ENCODE measurements at regions not wholly inside any gene's neighbourhood (a gene's known extent, or its start where the extent isn't known, plus 50 kb on each side); places are given as distances from the start of the nearest gene placed in this dataset.
A peak's percentile ranks its signal among the peaks of the same experiment; 100 is the strongest.

GRCh38 chr2:2524348-2524941, 193.4 kb upstream of the MYT1L start:
- Histone ChIP-seq H3K27me3 (no peaks in the 10 kb centered on the region), H3K27ac (peak overlapping the region in 1 of 4 donors; percentile 18), H3K36me3 (no peaks in the 10 kb centered on the region), H3K4me1 (peaks cover 0 to 22% (median 16%) of the 10 kb centered on the region in 4 donors), H3K4me3 (no peak overlapping the region), H3K9me3 (no peaks in the 10 kb centered on the region)
- intact Hi-C loops (cut with DNase I), result no loop called here
- TF ChIP-seq EP300 (IDR thresholded peaks at IDR 0.05) (no peak), POLR2A (IDR thresholded peaks at IDR 0.05) (no peak), POLR2AphosphoS5 (IDR thresholded peaks at IDR 0.05) (no peak)
- TF ChIP-seq, protein P1, sequence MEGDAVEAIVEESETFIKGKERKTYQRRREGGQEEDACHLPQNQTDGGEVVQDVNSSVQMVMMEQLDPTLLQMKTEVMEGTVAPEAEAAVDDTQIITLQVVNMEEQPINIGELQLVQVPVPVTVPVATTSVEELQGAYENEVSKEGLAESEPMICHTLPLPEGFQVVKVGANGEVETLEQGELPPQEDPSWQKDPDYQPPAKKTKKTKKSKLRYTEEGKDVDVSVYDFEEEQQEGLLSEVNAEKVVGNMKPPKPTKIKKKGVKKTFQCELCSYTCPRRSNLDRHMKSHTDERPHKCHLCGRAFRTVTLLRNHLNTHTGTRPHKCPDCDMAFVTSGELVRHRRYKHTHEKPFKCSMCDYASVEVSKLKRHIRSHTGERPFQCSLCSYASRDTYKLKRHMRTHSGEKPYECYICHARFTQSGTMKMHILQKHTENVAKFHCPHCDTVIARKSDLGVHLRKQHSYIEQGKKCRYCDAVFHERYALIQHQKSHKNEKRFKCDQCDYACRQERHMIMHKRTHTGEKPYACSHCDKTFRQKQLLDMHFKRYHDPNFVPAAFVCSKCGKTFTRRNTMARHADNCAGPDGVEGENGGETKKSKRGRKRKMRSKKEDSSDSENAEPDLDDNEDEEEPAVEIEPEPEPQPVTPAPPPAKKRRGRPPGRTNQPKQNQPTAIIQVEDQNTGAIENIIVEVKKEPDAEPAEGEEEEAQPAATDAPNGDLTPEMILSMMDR (IDR thresholded peaks at IDR 0.05), result no peak
- WGBS, 2 donors, result 80 to 82% methylated on average over 12 of the region's 12 CpGs
- DNase-seq, result peak; percentile 45

GRCh38 chr2:2523461-2524347, 192.6 kb upstream of the MYT1L start:
- WGBS, 2 donors, result 49 to 62% methylated on average over 7 of the region's 7 CpGs
- no peaks in the 10 kb centered on the region for H3K36me3 ChIP-seq
- H3K4me1 ChIP-seq, result peaks cover 0 to 22% (median 16%) of the 10 kb centered on the region in 4 donors
- no peak overlapping the region for H3K4me3 ChIP-seq
- no peaks in the 10 kb centered on the region for H3K9me3 ChIP-seq
- TF ChIP-seq, protein P1 (IDR thresholded peaks at IDR 0.05), result no peak
- TF ChIP-seq POLR2AphosphoS5 (IDR thresholded peaks at IDR 0.05) (no peak), POLR2A (IDR thresholded peaks at IDR 0.05) (no peak), EP300 (IDR thresholded peaks at IDR 0.05) (no peak)
- no peaks in the 10 kb centered on the region for H3K27me3 ChIP-seq
- peak overlapping the region in 2 of 4 donors; percentile 35 to 55 for H3K27ac ChIP-seq
- peak; percentile 43 for DNase-seq
- intact Hi-C loops (cut with DNase I), result no loop called here

- TF ChIP-seq POLR2AphosphoS5 (IDR thresholded peaks at IDR 0.05) (no peak), POLR2A (IDR thresholded peaks at IDR 0.05) (no peak), EP300 (IDR thresholded peaks at IDR 0.05) (no peak)
- TF ChIP-seq, protein P1 (IDR thresholded peaks at IDR 0.05), result no peak
- intact Hi-C loops (cut with DNase I), result no loop called here
- no peak overlapping the region for H3K27ac ChIP-seq
Observed at GRCh38 chr2:2520401-2520811, 189.3 kb upstream of the MYT1L start.

GRCh38 chr2:2519381-2519780, 188.3 kb upstream of the MYT1L start:
- intact Hi-C loops (cut with DNase I), result no loop called here
- Histone ChIP-seq H3K36me3 (no peaks in the 10 kb centered on the region), H3K27me3 (no peaks in the 10 kb centered on the region), H3K4me1 (peaks cover 0 to 20% (median 15%) of the 10 kb centered on the region in 4 donors), H3K9me3 (no peaks in the 10 kb centered on the region), H3K4me3 (no peak overlapping the region), H3K27ac (no peak overlapping the region)
- DNase-seq, result peak; percentile 20
- 61 to 70% methylated on average over 1 of the region's 1 CpG for WGBS, 2 donors
- TF ChIP-seq POLR2AphosphoS5 (IDR thresholded peaks at IDR 0.05), result no peak
- TF ChIP-seq EP300 (IDR thresholded peaks at IDR 0.05), result no peak
- TF ChIP-seq, protein P1 (IDR thresholded peaks at IDR 0.05), result no peak
- no peak for TF ChIP-seq POLR2A (IDR thresholded peaks at IDR 0.05)

More at GRCh38 chr2:2520401-2520811, 189.3 kb upstream of the MYT1L start:
- peak; percentile 42 for DNase-seq
- Histone ChIP-seq H3K9me3 (no peaks in the 10 kb centered on the region), H3K27me3 (no peaks in the 10 kb centered on the region), H3K4me1 (peaks cover 0 to 22% (median 16%) of the 10 kb centered on the region in 4 donors), H3K36me3 (no peaks in the 10 kb centered on the region), H3K4me3 (no peak overlapping the region)
- 65 to 67% methylated on average over 10 of the region's 10 CpGs for WGBS, 2 donors

Data from sigmoid colon (tissue), 6 donors.